ENCODE measurements at regions not wholly inside any gene's neighbourhood (a gene's known extent, or its start where the extent isn't known, plus 50 kb on each side); places are given as distances from the start of the nearest gene placed in this dataset.
"Not testable (repeated sequence)": the region's sequence is repeated elsewhere in the genome, so short reads cannot be mapped to it uniquely, and the experiment has no call there.

- Histone ChIP-seq H3K27me3 (replicated peaks; ENCODE audit: control insufficient read depth, insufficient read depth, low read length) (no peaks in the 10 kb centered on the region), H3K36me3 (ENCODE audit: control insufficient read depth, insufficient read depth, low read length, severe bottlenecking) (no peaks in the 10 kb centered on the region), H3K9me3 (ENCODE audit: control insufficient read depth, low read length) (peaks cover 8% of the 10 kb centered on the region), H3K9ac (ENCODE audit: low read length) (no peak overlapping the region), H3K4me1 (ENCODE audit: control insufficient read depth, insufficient read depth, low read length) (no peaks in the 10 kb centered on the region), H3K4me3 (ENCODE audit: low read length) (no peak overlapping the region)
- no peak for DNase-seq (ENCODE audit: low read depth)
Measured at GRCh38 chr6:66127061-66127460, 420.0 kb upstream of the EYS start.

- H3K27me3 ChIP-seq (replicated peaks; ENCODE audit: control insufficient read depth, insufficient read depth, low read length): no peaks in the 10 kb centered on the region
- H3K9me3 ChIP-seq (ENCODE audit: control insufficient read depth, low read length): peaks cover 8% of the 10 kb centered on the region
- no peaks in the 10 kb centered on the region for H3K36me3 ChIP-seq (ENCODE audit: control insufficient read depth, insufficient read depth, low read length, severe bottlenecking)
- no peak overlapping the region for H3K4me3 ChIP-seq (ENCODE audit: low read length)
- no peaks in the 10 kb centered on the region for H3K4me1 ChIP-seq (ENCODE audit: control insufficient read depth, insufficient read depth, low read length)
- H3K9ac ChIP-seq (ENCODE audit: low read length): no peak overlapping the region
- DNase-seq (ENCODE audit: low read depth): no peak
Measured at GRCh38 chr6:66126358-66126757, 419.3 kb upstream of the EYS start.

GRCh38 chr6:66103954-66104353 lies 396.9 kb upstream of the EYS start:
- no peak overlapping the region for H3K9ac ChIP-seq (ENCODE audit: low read length)
- H3K27me3 ChIP-seq (replicated peaks; ENCODE audit: control insufficient read depth, insufficient read depth, low read length): no peaks in the 10 kb centered on the region
- no peaks in the 10 kb centered on the region for H3K4me1 ChIP-seq (ENCODE audit: control insufficient read depth, insufficient read depth, low read length)
- no peak overlapping the region for H3K4me3 ChIP-seq (ENCODE audit: low read length)
- H3K36me3 ChIP-seq (ENCODE audit: control insufficient read depth, insufficient read depth, low read length, severe bottlenecking): no peaks in the 10 kb centered on the region
- no peak for DNase-seq (ENCODE audit: low read depth)
- H3K9me3 ChIP-seq (ENCODE audit: control insufficient read depth, low read length): peaks cover 3% of the 10 kb centered on the region

DNA sequence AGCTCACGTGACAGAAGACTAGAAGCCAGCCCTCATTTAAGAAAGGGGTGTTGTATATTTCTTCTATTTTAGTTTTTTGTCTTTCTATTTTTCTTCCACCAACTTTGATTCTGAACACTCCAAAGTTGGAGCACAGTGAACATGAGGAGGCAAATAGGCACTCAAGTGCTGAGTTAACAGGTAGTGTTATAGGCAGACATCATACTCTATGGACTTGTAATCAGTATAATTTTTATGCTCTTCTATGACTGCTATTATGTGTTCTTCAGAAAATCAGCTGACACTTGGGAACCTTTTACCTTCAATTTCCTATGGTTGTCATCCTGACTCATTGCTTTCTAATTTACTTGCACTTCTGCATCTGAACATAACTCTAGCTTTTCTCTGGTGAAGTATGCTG lies 396.3 kb upstream of the EYS start:
- H3K4me1 ChIP-seq (ENCODE audit: control insufficient read depth, insufficient read depth, low read length): no peaks in the 10 kb centered on the region
- no peak overlapping the region for H3K4me3 ChIP-seq (ENCODE audit: low read length)
- no peaks in the 10 kb centered on the region for H3K36me3 ChIP-seq (ENCODE audit: control insufficient read depth, insufficient read depth, low read length, severe bottlenecking)
- no peak overlapping the region for H3K9ac ChIP-seq (ENCODE audit: low read length)
- no peaks in the 10 kb centered on the region for H3K27me3 ChIP-seq (replicated peaks; ENCODE audit: control insufficient read depth, insufficient read depth, low read length)
- H3K9me3 ChIP-seq (ENCODE audit: control insufficient read depth, low read length): peaks cover 3% of the 10 kb centered on the region
- no peak for DNase-seq (ENCODE audit: low read depth)

DNA sequence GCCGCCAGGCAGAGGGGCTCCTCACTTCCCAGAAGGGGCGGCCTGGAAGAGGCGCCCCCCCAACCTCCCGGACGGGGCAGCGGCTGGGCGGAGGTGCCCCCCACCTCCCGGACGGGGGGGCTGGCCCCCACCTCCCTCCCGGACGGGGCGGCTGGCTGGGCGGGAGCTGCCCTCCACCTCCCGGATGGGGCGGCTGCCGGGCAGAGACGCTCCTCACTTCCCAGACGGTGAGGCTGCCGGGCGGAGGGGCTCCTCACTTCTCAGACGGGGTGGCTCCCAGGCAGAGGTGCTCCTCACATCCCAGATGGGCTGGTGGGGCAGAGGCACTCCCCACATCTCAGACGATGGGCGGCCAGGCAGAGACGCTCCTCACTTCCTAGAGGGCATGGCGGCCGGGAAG lies 389.7 kb upstream of the EYS start:
- Histone ChIP-seq H3K4me3 (ENCODE audit: low read length) (no peak overlapping the region), H3K27me3 (replicated peaks; ENCODE audit: control insufficient read depth, insufficient read depth, low read length) (no peaks in the 10 kb centered on the region), H3K4me1 (ENCODE audit: control insufficient read depth, insufficient read depth, low read length) (no peaks in the 10 kb centered on the region), H3K36me3 (ENCODE audit: control insufficient read depth, insufficient read depth, low read length, severe bottlenecking) (no peaks in the 10 kb centered on the region), H3K9ac (ENCODE audit: low read length) (no peak overlapping the region), H3K9me3 (ENCODE audit: control insufficient read depth, low read length) (no peaks in the 10 kb centered on the region)
- no peak for DNase-seq (ENCODE audit: low read depth)

- Histone ChIP-seq H3K36me3 (ENCODE audit: control insufficient read depth, insufficient read depth, low read length, severe bottlenecking) (no peaks in the 10 kb centered on the region), H3K4me3 (ENCODE audit: low read length) (no peak overlapping the region), H3K4me1 (ENCODE audit: control insufficient read depth, insufficient read depth, low read length) (no peaks in the 10 kb centered on the region), H3K27me3 (replicated peaks; ENCODE audit: control insufficient read depth, insufficient read depth, low read length) (no peaks in the 10 kb centered on the region), H3K9ac (ENCODE audit: low read length) (no peak overlapping the region), H3K9me3 (ENCODE audit: control insufficient read depth, low read length) (no peaks in the 10 kb centered on the region)
- DNase-seq (ENCODE audit: low read depth): no peak
Measured at GRCh38 chr6:66094615-66095014, 387.6 kb upstream of the EYS start.

GRCh38 chr6:66092306-66092705 lies 385.3 kb upstream of the EYS start:
- not testable (repeated sequence) for H3K27me3 ChIP-seq (replicated peaks; ENCODE audit: control insufficient read depth, insufficient read depth, low read length); H3K36me3 ChIP-seq (ENCODE audit: control insufficient read depth, insufficient read depth, low read length, severe bottlenecking); H3K9me3 ChIP-seq (ENCODE audit: control insufficient read depth, low read length); H3K4me3 ChIP-seq (ENCODE audit: low read length); H3K9ac ChIP-seq (ENCODE audit: low read length); H3K4me1 ChIP-seq (ENCODE audit: control insufficient read depth, insufficient read depth, low read length); DNase-seq (ENCODE audit: low read depth)

DNA sequence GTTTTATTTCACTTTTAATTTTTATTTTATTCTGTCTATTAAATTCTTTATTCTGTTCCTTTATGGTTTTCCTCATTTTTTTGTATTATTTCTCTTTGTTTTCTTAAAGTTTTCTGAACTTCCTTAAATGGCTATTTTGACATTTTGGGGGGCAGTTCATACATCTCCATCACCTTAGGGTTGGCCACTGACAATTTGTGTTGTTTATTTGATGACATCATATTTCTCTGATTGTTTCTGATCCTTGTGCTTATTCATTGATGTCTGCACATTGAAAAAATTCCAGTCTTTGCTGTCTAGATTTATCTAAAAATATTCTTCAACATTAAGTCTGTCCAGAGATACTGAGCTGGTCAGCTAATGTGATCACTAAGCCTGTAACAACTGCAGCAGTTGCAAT lies 379.5 kb upstream of the EYS start:
- Histone ChIP-seq H3K27me3 (replicated peaks; ENCODE audit: control insufficient read depth, insufficient read depth, low read length) (no peaks in the 10 kb centered on the region), H3K4me1 (ENCODE audit: control insufficient read depth, insufficient read depth, low read length) (no peaks in the 10 kb centered on the region), H3K9me3 (ENCODE audit: control insufficient read depth, low read length) (peaks cover 26% of the 10 kb centered on the region), H3K9ac (ENCODE audit: low read length) (no peak overlapping the region), H3K4me3 (ENCODE audit: low read length) (no peak overlapping the region), H3K36me3 (ENCODE audit: control insufficient read depth, insufficient read depth, low read length, severe bottlenecking) (no peaks in the 10 kb centered on the region)
- DNase-seq (ENCODE audit: low read depth): no peak

DNA sequence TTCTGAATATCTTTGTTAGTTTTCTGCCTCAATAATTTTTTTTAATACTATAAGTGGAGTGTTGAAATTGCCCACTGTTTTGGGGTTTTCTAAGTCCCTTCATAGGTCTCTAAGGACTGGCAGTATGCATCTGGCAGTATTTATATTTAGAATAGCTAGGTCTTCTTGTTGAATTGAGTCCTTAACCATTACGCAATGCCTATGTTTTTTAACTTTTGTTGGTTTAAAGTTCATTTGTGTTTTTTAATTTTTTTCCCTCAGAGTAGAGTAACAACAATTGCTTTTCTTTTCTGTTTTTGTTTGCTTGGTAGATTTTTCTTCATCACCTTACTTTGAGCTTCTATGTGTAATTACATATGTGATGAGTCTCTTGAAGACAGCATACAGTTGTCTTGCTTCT lies 375.9 kb upstream of the EYS start:
- Histone ChIP-seq H3K36me3 (ENCODE audit: control insufficient read depth, insufficient read depth, low read length, severe bottlenecking) (no peaks in the 10 kb centered on the region), H3K4me3 (ENCODE audit: low read length) (no peak overlapping the region), H3K4me1 (ENCODE audit: control insufficient read depth, insufficient read depth, low read length) (no peaks in the 10 kb centered on the region), H3K27me3 (replicated peaks; ENCODE audit: control insufficient read depth, insufficient read depth, low read length) (no peaks in the 10 kb centered on the region), H3K9me3 (ENCODE audit: control insufficient read depth, low read length) (peaks cover 24% of the 10 kb centered on the region), H3K9ac (ENCODE audit: low read length) (no peak overlapping the region)
- DNase-seq (ENCODE audit: low read depth): no peak

DNA sequence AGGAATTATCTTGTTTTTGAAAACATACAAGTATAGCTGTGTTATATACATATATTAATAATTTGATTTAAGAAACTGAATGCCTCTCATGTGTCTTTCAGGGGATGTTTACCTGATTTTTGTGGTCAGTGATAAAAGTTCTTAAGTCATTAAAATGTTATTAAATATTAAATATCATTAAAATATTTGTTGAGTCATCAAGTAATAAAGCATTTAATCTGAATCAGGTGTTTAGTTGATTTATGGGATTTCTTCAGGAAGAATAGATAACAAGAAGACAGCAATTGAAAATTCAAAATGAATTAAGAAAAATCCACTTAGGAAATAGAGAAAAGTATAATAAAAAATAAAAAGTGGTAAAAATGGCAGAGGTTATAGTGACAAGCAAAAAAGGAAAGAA lies 361.9 kb upstream of the EYS start:
- Histone ChIP-seq H3K9ac (ENCODE audit: low read length) (no peak overlapping the region), H3K9me3 (ENCODE audit: control insufficient read depth, low read length) (no peaks in the 10 kb centered on the region)
- DNase-seq (ENCODE audit: low read depth): no peak

GRCh38 chr6:66068033-66068432 lies 361.0 kb upstream of the EYS start:
- Histone ChIP-seq H3K4me3 (ENCODE audit: low read length) (no peak overlapping the region), H3K27me3 (replicated peaks; ENCODE audit: control insufficient read depth, insufficient read depth, low read length) (no peaks in the 10 kb centered on the region)

More for the DNA sequence above, 361.9 kb upstream of the EYS start:
- H3K4me1 ChIP-seq (ENCODE audit: control insufficient read depth, insufficient read depth, low read length): no peaks in the 10 kb centered on the region
- H3K4me3 ChIP-seq (ENCODE audit: low read length): no peak overlapping the region
- H3K27me3 ChIP-seq (replicated peaks; ENCODE audit: control insufficient read depth, insufficient read depth, low read length): no peaks in the 10 kb centered on the region
- no peaks in the 10 kb centered on the region for H3K36me3 ChIP-seq (ENCODE audit: control insufficient read depth, insufficient read depth, low read length, severe bottlenecking)

GRCh38 chr6:66065313-66065712 lies 358.3 kb upstream of the EYS start:
- H3K27me3 ChIP-seq (replicated peaks; ENCODE audit: control insufficient read depth, insufficient read depth, low read length): no peaks in the 10 kb centered on the region
- H3K9me3 ChIP-seq (ENCODE audit: control insufficient read depth, low read length): no peaks in the 10 kb centered on the region
- no peaks in the 10 kb centered on the region for H3K4me1 ChIP-seq (ENCODE audit: control insufficient read depth, insufficient read depth, low read length)
- H3K4me3 ChIP-seq (ENCODE audit: low read length): no peak overlapping the region
- H3K9ac ChIP-seq (ENCODE audit: low read length): no peak overlapping the region
- DNase-seq (ENCODE audit: low read depth): no peak
- H3K36me3 ChIP-seq (ENCODE audit: control insufficient read depth, insufficient read depth, low read length, severe bottlenecking): no peaks in the 10 kb centered on the region

More at GRCh38 chr6:66068033-66068432, 361.0 kb upstream of the EYS start:
- Histone ChIP-seq H3K9ac (ENCODE audit: low read length) (no peak overlapping the region), H3K9me3 (ENCODE audit: control insufficient read depth, low read length) (no peaks in the 10 kb centered on the region), H3K36me3 (ENCODE audit: control insufficient read depth, insufficient read depth, low read length, severe bottlenecking) (no peaks in the 10 kb centered on the region), H3K4me1 (ENCODE audit: control insufficient read depth, insufficient read depth, low read length) (no peaks in the 10 kb centered on the region)
- no peak for DNase-seq (ENCODE audit: low read depth)
